Endothelial cell of umbilical vein (primary cell): ENCODE measurements at regions not wholly inside any gene's neighbourhood (a gene's known extent, or its start where the extent isn't known, plus 50 kb on each side); places are given as distances from the start of the nearest gene placed in this dataset.

Source experiments
- BruUV-seq: library from RNA; stranded (reverse); fragments of 400-500 nt; replicated peaks from 2 replicates; lab custom pipeline; 2021; lab: Mats Ljungman, UMichigan
- CTCF ChIA-PET: fragments of 300-600, 350-600 bp; sonication (Branson Sonifier 250); formaldehyde crosslinking; loops from one replicate; lab custom pipeline; 2021; ENCODE audit warnings: antibody characterized with exemption, inconsistent platforms; lab: Charles Lee
- POLR2A ChIA-PET: fragments of 300-600, 350-600 bp; sonication (Branson Sonifier 250); formaldehyde crosslinking; loops from one replicate; lab custom pipeline; 2021; ENCODE audit warnings: antibody characterized with exemption, inconsistent platforms; lab: Charles Lee
- DNase-seq: peaks from one replicate; pipeline ENCODE4 v3.0.0-alpha.2; 2011; ENCODE audit warnings: low read depth, low spot score
- FAIRE-seq: peaks from 2 replicates; lab custom pipeline; 2011; peaks lifted over from hg19 to GRCh38; lab: Jason Lieb, UNC
- H2AFZ ChIP-seq: 2 replicates; pipeline ENCODE4 v1.6.0; 2012; ENCODE audit warnings: low read depth, low read length, control low read depth, inconsistent platforms
- H3K27ac ChIP-seq: 2 replicates; pipeline ENCODE4 v1.5.1; 2011; ENCODE audit warnings: low read depth, mild to moderate bottlenecking, control low read depth, low read length, moderate library complexity; ENCODE audit not compliant: insufficient read depth
- H3K27me3 ChIP-seq, 2 experiments: 2 replicates each; pipeline versions ENCODE4 v1.6.0 to v1.6.1; 2011; ENCODE audit warnings: low read length in 2 of 2, mixed read lengths in 1 of 2; ENCODE audit not compliant: control insufficient read depth in 2 of 2, insufficient read depth in 2 of 2
- H3K36me3 ChIP-seq, 2 experiments: 2 replicates in 1 of 2; 3 replicates in 1 of 2; pipeline ENCODE4 v1.5.1; 2011; ENCODE audit warnings: low read length in 2 of 2, mild to moderate bottlenecking in 1 of 2, moderate library complexity in 1 of 2; ENCODE audit not compliant: control insufficient read depth in 2 of 2, insufficient read depth in 2 of 2; ENCODE audit errors: extremely low read depth in 1 of 2
- H3K4me1 ChIP-seq: 3 replicates; pipeline ENCODE4 v1.5.1; 2011; ENCODE audit warnings: mild to moderate bottlenecking, low read length; ENCODE audit not compliant: control insufficient read depth, insufficient read depth; ENCODE audit errors: extremely low read depth
- H3K4me2 ChIP-seq: 2 replicates; pipeline ENCODE4 v1.6.1; 2011; ENCODE audit warnings: low read length, control low read depth, mixed read lengths; ENCODE audit not compliant: insufficient read depth
- H3K4me3 ChIP-seq, 3 experiments: fragments of 200-600 bp in 1 of 3; sonication (generic), shearing (Covaris generic) in 1 of 3; replicated peaks in 1 of 3; 2 replicates each; pipeline ENCODE4 v1.5.1; 2011 to 2016; ENCODE audit warnings: control low read depth in 3 of 3, low read length in 3 of 3, mild to moderate bottlenecking in 2 of 3, inconsistent platforms in 1 of 3, low read depth in 1 of 3, moderate library complexity in 1 of 3; ENCODE audit not compliant: insufficient read depth in 1 of 3
- H3K79me2 ChIP-seq: 2 replicates; pipeline ENCODE4 v1.6.0; 2012; ENCODE audit warnings: low read length, inconsistent platforms; ENCODE audit not compliant: control insufficient read depth, insufficient read depth
- H3K9ac ChIP-seq: replicated peaks from 2 replicates; pipeline ENCODE3; 2011; ENCODE audit warnings: low read length, control low read depth; ENCODE audit not compliant: insufficient read depth; ENCODE audit errors: extremely low read depth
- H3K9me1 ChIP-seq: replicated peaks from 3 replicates; pipeline ENCODE4 v1.6.0; 2011; ENCODE audit warnings: mild to moderate bottlenecking, low read length; ENCODE audit not compliant: control insufficient read depth, insufficient read depth; ENCODE audit errors: extremely low read depth
- H3K9me3 ChIP-seq: replicated peaks from 2 replicates; pipeline ENCODE4 v1.5.1; 2012; ENCODE audit warnings: low read length, inconsistent platforms; ENCODE audit not compliant: control insufficient read depth, insufficient read depth
- H4K20me1 ChIP-seq: replicated peaks from 2 replicates; pipeline ENCODE3; 2011; ENCODE audit warnings: mild to moderate bottlenecking, low read length; ENCODE audit not compliant: control insufficient read depth, insufficient read depth; ENCODE audit errors: extremely low read depth
- EZH2 ChIP-seq: IDR thresholded peaks from 2 replicates; pipeline ENCODE4 v1.6.1; 2012; ENCODE audit warnings: borderline replicate concordance, low read depth, mild to moderate bottlenecking, moderate library complexity, low read length, inconsistent platforms; ENCODE audit not compliant: severe bottlenecking
- FOS ChIP-seq: IDR thresholded peaks from 2 replicates; pipeline ENCODE4 v1.6.1; 2011; ENCODE audit warnings: mild to moderate bottlenecking, low read length, moderate library complexity, borderline replicate concordance; ENCODE audit not compliant: insufficient read depth
- GATA2 ChIP-seq: IDR thresholded peaks from 2 replicates; pipeline ENCODE4 v1.7.0; 2011; ENCODE audit warnings: low read depth, mild to moderate bottlenecking, moderate library complexity, mixed read lengths, low read length; ENCODE audit not compliant: insufficient read length, insufficient read depth
- JUN ChIP-seq: IDR thresholded peaks from 2 replicates; pipeline ENCODE4 v1.6.1; 2011; ENCODE audit warnings: borderline replicate concordance, low read depth; ENCODE audit not compliant: insufficient read length, insufficient read depth
- MYC ChIP-seq: IDR thresholded peaks from one replicate; pipeline ENCODE4 v1.6.1; 2011; ENCODE audit warnings: mild to moderate bottlenecking, low read depth, low read length
- POLR2A ChIP-seq: IDR thresholded peaks from 2 replicates; pipeline ENCODE4 v1.6.1; 2012; ENCODE audit warnings: low read depth, mild to moderate bottlenecking, control low read depth, low read length
- POLR2AphosphoS5 ChIP-seq: IDR thresholded peaks from 2 replicates; pipeline ENCODE4 v1.6.1; 2012; ENCODE audit warnings: low read depth, mild to moderate bottlenecking, control low read depth, low read length, moderate library complexity; ENCODE audit not compliant: insufficient read depth
- dilution Hi-C: fragments of 300-500 bp; cut with MboI; formaldehyde crosslinking; loops from one replicate; pipeline ENCODE4 v1.15.0; 2019; ENCODE audit warnings: low sequenced_read_pairs; ENCODE audit not compliant: extremely low pct_ligation_motif_present
- intact Hi-C: fragments of 100-400 bp; cut with micrococcal nuclease; formaldehyde crosslinking; loops from one replicate; pipeline ENCODE4 v1.10.0; 2022
- TF ChIP-seq, protein P1 (sequence below), 2 donors: IDR thresholded peaks; 1 replicate in 1 of 2; 2 replicates in 1 of 2; pipeline ENCODE4 v1.5.1; 2011; ENCODE audit warnings: low read length in 2 of 2, mild to moderate bottlenecking in 2 of 2, moderate library complexity in 2 of 2, control low read depth in 1 of 2, inconsistent platforms in 1 of 2, low read depth in 1 of 2; ENCODE audit not compliant: insufficient read depth in 1 of 2; ENCODE audit errors: extremely low read depth in 1 of 2

DNA sequence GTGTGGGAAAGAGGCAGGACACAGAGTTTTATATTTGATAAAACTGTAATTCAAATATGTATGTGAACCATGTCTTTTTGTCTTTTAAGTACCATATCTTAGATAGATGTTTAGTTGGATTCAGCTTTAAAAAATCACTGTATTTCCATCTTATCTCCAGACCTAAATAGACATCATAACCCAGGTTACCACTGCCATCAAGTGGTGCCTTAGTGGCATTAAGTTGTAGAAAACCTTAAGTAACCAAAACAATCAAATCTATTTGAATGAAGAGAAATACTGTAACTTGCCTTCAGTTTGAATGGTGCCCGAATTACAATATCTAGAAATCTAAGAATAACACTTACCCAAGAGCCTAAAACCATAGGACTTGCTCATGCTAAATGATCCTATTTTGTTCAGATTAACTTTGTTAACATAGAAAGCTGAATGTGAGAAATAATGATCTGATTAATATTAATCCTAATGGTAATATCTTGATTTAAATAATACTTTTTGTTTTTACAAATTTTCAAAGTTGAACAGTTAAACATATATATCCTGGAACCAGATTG lies 92.5 kb upstream of the MAP2 start:
- no peaks in the 10 kb centered on the region for H3K79me2 ChIP-seq
- FAIRE-seq (peak; percentile 66), DNase-seq (peak; percentile 43)
- H3K36me3 ChIP-seq: no peaks in the 10 kb centered on the region
- peaks cover 1 to 2% of the 10 kb centered on the region in 2 experiments for H3K27me3 ChIP-seq
- TF ChIP-seq GATA2 (no peak), FOS (no peak), EZH2 (no peak), POLR2A (no peak), MYC (no peak), POLR2AphosphoS5 (no peak), JUN (no peak)
- TF ChIP-seq, protein P1, sequence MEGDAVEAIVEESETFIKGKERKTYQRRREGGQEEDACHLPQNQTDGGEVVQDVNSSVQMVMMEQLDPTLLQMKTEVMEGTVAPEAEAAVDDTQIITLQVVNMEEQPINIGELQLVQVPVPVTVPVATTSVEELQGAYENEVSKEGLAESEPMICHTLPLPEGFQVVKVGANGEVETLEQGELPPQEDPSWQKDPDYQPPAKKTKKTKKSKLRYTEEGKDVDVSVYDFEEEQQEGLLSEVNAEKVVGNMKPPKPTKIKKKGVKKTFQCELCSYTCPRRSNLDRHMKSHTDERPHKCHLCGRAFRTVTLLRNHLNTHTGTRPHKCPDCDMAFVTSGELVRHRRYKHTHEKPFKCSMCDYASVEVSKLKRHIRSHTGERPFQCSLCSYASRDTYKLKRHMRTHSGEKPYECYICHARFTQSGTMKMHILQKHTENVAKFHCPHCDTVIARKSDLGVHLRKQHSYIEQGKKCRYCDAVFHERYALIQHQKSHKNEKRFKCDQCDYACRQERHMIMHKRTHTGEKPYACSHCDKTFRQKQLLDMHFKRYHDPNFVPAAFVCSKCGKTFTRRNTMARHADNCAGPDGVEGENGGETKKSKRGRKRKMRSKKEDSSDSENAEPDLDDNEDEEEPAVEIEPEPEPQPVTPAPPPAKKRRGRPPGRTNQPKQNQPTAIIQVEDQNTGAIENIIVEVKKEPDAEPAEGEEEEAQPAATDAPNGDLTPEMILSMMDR (IDR thresholded peaks at IDR 0.05; ENCODE audit: extremely low read depth in 1 of 2, insufficient read depth in 1 of 2, low read depth in 1 of 2, low read length in 2 of 2): peak in 1 of 2 donors; percentile 5
- H3K4me1 ChIP-seq: no peaks in the 10 kb centered on the region
- no peak overlapping the region for H3K4me2 ChIP-seq
- no TSS peak for BruUV-seq
- no peaks in the 10 kb centered on the region for H3K9me1 ChIP-seq
- no peak overlapping the region for H2AFZ ChIP-seq
- H3K4me3 ChIP-seq: no peak overlapping the region
- ChIA-PET POLR2A (interaction anchor here (0.5 kb wide), 1 partner anchor 361 kb away, joined by 4 read pairs; no protein-coding TSS in a partner anchor), CTCF (interaction anchor here (0.6 to 3.4 kb wide), 32 partner anchors 9 to 1229 kb away, joined by 3 to 49 read pairs (median 5); partner anchors contain the start of genes MAP2 and PTH2R)
- intact Hi-C loops: loop anchor here (1.0 to 2.0 kb wide), 2 partner anchors 936 to 1157 kb away; no protein-coding TSS in a partner anchor
- dilution Hi-C loops: no loop called here
- H3K9ac ChIP-seq: no peak overlapping the region
- no peaks in the 10 kb centered on the region for H3K9me3 ChIP-seq
- no peak overlapping the region for H3K27ac ChIP-seq
- no peaks in the 10 kb centered on the region for H4K20me1 ChIP-seq
